Stimulated activated CD8-positive, alpha-beta memory T cell treated with anti-CD3 and anti-CD28 coated beads, Interleukin-12 subunit alpha, Interleukin-12 subunit beta, amount 100 ng/mL, for 24 hours (primary cell): ENCODE measurements at regions not wholly inside any gene's neighbourhood (a gene's known extent, or its start where the extent isn't known, plus 50 kb on each side); places are given as distances from the start of the nearest gene placed in this dataset.
"Not testable (repeated sequence)": the region's sequence is repeated elsewhere in the genome, so short reads cannot be mapped to it uniquely, and the experiment has no call there.

Experiments
- DNase-seq: peaks from one replicate; pipeline ENCODE4 v3.0.0-alpha.2; 2020; ENCODE audit errors: extremely low read depth

DNA sequence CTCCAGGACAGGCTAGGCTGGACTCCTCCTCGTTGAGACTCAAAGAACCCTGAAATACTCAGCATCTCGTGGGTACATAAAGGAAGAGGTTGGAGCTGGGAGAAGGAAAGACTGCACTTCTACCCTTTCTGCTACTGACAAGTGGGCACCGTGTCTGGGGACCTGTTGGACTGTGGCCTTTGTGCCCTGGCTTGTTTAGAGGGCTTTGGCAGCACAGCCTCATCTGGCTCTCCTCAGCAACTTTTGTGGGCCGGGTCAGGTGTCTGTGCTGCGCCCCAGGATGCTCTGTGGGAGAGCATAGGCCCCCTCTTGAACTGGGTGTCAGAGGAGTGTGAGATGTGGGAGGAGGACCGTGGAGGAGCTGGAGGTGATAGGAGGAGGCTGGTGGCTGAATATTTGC is 142.4 kb downstream of the FCRL5 start:
- no peak for DNase-seq

GRCh38 chr1:157407917-157408525 is 144.3 kb downstream of the FCRL5 start:
- no peak for DNase-seq

- no peak for DNase-seq
Observed at GRCh38 chr1:157407367-157407766, 144.9 kb downstream of the FCRL5 start.

DNA sequence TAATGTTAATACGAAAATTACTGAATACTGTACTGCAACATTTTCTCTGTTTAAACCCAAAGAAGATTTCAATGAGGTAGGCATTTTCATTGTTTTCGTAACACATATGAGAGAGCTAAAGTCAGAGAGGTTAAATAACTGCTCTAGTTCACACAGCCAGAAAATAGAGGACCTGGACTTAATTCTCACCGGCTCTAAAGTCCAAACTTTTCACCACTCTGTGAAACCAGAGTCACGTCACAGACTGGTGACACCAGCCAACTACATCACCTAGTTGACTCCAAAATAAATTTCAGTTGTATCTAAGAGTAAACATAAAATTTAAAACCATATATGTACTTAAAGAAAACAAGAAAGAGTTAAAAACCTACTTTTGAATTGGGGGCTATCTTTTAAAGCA is 146.7 kb downstream of the FCRL5 start:
- no peak for DNase-seq

- DNase-seq: no peak
Observed at GRCh38 chr1:157404614-157405013, 147.7 kb downstream of the FCRL5 start.

DNA sequence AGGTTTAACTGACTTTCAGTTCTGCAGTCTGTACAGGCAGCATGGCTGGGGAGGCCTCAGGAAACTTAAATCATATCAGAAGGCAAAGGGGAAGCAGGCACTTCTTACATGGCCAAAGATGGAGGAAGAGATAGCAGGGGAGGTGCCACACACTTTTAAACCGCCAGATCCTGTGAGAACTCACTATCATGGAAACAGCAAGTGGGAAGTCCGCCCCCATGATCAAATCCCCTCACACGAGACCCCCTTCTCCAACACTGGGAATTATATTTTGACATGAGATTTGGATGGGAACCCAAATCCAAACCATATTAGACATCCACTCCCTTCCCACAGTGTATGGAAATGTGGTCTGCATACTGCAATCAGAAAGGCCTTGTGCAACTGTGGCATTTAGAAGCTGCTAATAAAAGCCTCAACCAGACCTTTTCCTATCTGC is 148.2 kb downstream of the FCRL5 start:
- no peak for DNase-seq

GRCh38 chr1:157403608-157404007 is 148.7 kb downstream of the FCRL5 start:
- no peak for DNase-seq

- no peak for DNase-seq
Observed at GRCh38 chr1:157403203-157403602, 149.1 kb downstream of the FCRL5 start.

DNA sequence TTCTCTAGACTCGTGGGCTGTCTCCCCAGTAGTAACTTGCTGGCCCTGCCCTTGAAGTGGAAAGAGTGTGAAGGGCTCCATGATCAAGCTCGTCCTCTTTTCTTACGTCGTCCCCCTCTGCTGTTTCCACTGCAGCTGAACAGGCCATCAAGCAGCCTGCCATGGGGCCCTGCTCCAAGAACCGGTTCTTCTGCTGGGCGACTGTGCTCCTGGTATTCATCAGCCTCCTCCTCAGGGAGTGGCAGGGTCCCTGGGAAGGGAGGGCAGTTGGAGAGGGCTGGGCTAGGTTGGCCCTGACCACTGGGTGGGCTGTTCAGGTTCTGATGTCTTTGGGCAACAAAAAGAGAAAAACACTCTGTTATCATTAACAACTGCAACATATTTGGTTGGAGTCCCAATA is 151.5 kb downstream of the FCRL5 start:
- no peak for DNase-seq

DNA sequence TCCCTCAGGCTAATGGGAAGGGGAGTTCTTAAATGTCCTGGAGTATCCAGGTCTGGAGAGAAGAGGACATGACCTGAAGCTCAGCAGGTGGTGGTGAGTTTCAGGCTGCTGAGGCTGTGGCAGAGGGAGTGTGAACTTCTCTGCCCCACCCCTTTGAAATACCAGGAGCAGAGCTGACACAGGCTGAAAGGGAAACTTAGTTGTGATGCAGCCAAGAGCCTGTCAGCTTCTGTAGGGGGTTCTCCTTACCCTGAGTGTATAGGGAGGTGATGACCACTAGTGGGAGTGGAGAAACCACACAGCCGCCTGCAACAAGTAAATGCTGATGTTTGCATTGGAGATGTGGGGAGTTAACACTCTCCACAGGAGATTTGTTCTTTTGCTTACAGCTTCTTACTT is 152.3 kb downstream of the FCRL5 start:
- DNase-seq: no peak

GRCh38 chr1:157399343-157399983 is 152.9 kb downstream of the FCRL5 start:
- no peak for DNase-seq

GRCh38 chr1:157390651-157391050 is 161.7 kb downstream of the FCRL5 start:
- DNase-seq: no peak

DNA sequence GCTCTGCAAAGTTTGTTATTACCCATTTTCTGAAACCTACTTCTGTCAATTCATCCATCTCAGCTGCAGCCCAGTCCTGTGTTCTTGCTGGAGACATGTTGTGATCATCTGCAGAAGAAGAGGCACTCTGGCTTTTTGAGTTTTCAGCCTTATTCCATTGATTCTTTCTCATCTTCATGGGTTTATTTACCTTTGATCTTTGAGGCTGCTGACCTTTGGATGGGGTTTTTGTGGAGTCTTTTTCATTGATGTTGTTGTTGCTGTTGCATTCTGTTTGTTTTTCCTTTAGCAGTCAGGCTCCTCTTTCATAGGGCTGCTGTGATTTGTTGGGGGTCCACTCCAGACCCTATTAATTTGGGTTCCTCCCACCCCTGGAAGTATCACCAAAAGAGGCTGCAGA is 164.3 kb downstream of the FCRL5 start:
- DNase-seq: no peak

- DNase-seq: no peak
Observed at GRCh38 chr1:157384258-157384657, 168.1 kb downstream of the FCRL5 start.

- DNase-seq: no peak
Observed at GRCh38 chr1:157382351-157382750, 170.0 kb downstream of the FCRL5 start.

- no peak for DNase-seq
Observed at GRCh38 chr1:157380523-157380922, 171.8 kb downstream of the FCRL5 start.

- not testable (repeated sequence) for DNase-seq
Observed at GRCh38 chr1:157377280-157377713, 175.0 kb downstream of the FCRL5 start.

GRCh38 chr1:157376681-157377080 is 175.6 kb downstream of the FCRL5 start:
- DNase-seq: no peak

DNA sequence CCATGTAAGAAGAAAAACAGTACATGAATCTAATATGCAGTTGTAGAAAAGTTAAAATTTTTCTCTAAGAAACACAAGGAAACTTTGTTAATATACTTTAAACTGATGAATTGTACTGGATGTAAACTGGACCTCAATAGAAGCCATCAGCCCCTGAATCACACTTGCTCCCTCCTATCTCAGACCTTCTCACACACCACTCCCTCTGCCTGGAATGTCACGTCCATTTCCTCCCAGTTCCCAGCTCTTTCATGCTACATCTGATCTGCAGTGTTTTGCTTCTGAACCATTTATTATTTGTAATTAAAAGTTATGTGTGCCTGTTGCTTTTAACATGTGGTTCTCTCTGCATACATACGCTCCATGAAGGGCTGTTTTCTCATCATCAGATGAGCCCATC is 180.0 kb downstream of the FCRL5 start:
- not testable (repeated sequence) for DNase-seq

- no peak for DNase-seq
Observed at GRCh38 chr1:157371826-157372225, 180.5 kb downstream of the FCRL5 start.

DNA sequence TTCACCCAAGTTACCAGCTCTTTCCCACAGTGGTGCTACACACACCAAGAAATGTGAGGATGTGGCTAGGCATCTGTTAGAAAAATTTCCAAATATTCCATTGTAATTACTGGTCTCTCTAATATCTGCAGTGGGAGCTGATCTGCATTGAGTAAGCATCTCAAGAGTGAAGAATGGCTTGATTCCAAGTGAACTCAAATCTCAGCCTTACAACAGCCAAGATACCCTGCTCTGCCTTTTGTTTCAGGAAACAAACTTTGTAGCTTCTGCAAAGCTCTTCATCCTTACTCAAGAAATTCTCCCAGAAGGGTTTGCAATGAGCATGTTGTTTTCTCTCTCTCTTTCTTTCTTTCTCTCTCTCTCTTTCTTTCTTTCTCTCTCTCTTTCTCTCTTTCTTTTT is 181.1 kb downstream of the FCRL5 start:
- DNase-seq: no peak

- DNase-seq: no peak
Observed at GRCh38 chr1:157370698-157371097, 181.6 kb downstream of the FCRL5 start.

DNA sequence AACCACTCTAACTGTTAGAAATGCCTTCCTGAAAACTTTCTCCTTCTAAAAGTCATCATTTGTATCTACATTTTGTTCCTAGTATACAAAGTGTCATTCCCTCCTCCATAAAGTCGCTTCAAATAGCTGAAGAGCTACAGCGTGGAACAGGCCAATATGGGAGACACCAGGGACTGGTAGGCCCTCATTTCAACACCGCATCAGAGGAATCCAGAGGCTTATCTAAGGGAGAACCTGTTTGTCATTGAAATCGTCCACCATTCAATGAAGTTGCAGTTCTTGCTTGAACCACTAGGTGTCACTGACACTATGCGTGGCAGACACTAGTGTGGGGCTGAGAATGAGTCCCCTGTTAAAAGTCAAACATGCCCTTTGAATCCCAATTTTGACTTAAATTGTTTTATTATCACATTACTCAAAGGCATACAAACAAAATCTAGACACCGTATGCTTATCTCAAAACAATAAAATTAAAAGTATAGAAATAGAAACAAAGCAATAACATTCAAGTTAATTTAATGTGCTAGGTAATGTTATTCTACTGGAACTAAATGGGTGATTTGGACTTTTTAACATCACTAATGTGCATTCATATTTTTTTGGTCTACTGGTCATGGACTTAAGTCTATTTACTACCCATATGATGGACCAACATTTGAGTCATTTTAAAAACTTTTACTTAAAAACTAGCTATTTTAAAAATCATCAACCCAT is 182.3 kb downstream of the FCRL5 start:
- no peak for DNase-seq
